ENCODE measurements at regions not wholly inside any gene's neighbourhood (a gene's known extent, or its start where the extent isn't known, plus 50 kb on each side); places are given as distances from the start of the nearest gene placed in this dataset.
"Not testable (repeated sequence)": the region's sequence is repeated elsewhere in the genome, so short reads cannot be mapped to it uniquely, and the experiment has no call there.

- no peaks in the 10 kb centered on the region for H3K27me3 Mint-ChIP-seq (ENCODE audit: unreplicated experiment)
Measured at GRCh38 chr12:126937431-126937830, 1329.5 kb upstream of the TMEM132C start.

GRCh38 chr12:126944684-126945083, 1322.3 kb upstream of the TMEM132C start:
- H3K9me3 Mint-ChIP-seq (ENCODE audit: unreplicated experiment), result peaks cover 44% of the 10 kb centered on the region
- no peaks in the 10 kb centered on the region for H3K4me1 Mint-ChIP-seq (ENCODE audit: unreplicated experiment)
- no peak overlapping the region for H3K4me3 Mint-ChIP-seq (ENCODE audit: unreplicated experiment)
- H3K27ac Mint-ChIP-seq (ENCODE audit: unreplicated experiment), result no peak overlapping the region
- no peaks in the 10 kb centered on the region for H3K36me3 Mint-ChIP-seq (ENCODE audit: unreplicated experiment)
- no peaks in the 10 kb centered on the region for H3K27me3 Mint-ChIP-seq (ENCODE audit: unreplicated experiment)
- no peak for TF ChIP-seq CTCF (IDR thresholded peaks at IDR 0.05)
- no peak for DNase-seq (ENCODE audit: extremely low spot score, unreplicated experiment)

More at GRCh38 chr12:126937431-126937830, 1329.5 kb upstream of the TMEM132C start:
- no peak for DNase-seq (ENCODE audit: extremely low spot score, unreplicated experiment)
- no peak overlapping the region for H3K27ac Mint-ChIP-seq (ENCODE audit: unreplicated experiment)
- no peak for TF ChIP-seq CTCF (IDR thresholded peaks at IDR 0.05)
- H3K36me3 Mint-ChIP-seq (ENCODE audit: unreplicated experiment), result no peaks in the 10 kb centered on the region
- peaks cover 26% of the 10 kb centered on the region for H3K9me3 Mint-ChIP-seq (ENCODE audit: unreplicated experiment)
- H3K4me3 Mint-ChIP-seq (ENCODE audit: unreplicated experiment), result no peak overlapping the region
- H3K4me1 Mint-ChIP-seq (ENCODE audit: unreplicated experiment), result no peaks in the 10 kb centered on the region

GRCh38 chr12:126946958-126947357, 1320.0 kb upstream of the TMEM132C start:
- H3K36me3 Mint-ChIP-seq (ENCODE audit: unreplicated experiment); H3K4me3 Mint-ChIP-seq (ENCODE audit: unreplicated experiment); H3K27ac Mint-ChIP-seq (ENCODE audit: unreplicated experiment); H3K4me1 Mint-ChIP-seq (ENCODE audit: unreplicated experiment); DNase-seq (ENCODE audit: extremely low spot score, unreplicated experiment); H3K27me3 Mint-ChIP-seq (ENCODE audit: unreplicated experiment): not testable (repeated sequence)
- H3K9me3 Mint-ChIP-seq (ENCODE audit: unreplicated experiment), result peaks cover 35% of the 10 kb centered on the region

GRCh38 chr12:126949558-126949957, 1317.4 kb upstream of the TMEM132C start:
- TF ChIP-seq CTCF (IDR thresholded peaks at IDR 0.05), result no peak
- Mint-ChIP-seq H3K27me3 (ENCODE audit: unreplicated experiment) (no peaks in the 10 kb centered on the region), H3K27ac (ENCODE audit: unreplicated experiment) (no peak overlapping the region), H3K36me3 (ENCODE audit: unreplicated experiment) (no peaks in the 10 kb centered on the region), H3K9me3 (ENCODE audit: unreplicated experiment) (peaks cover 22% of the 10 kb centered on the region), H3K4me1 (ENCODE audit: unreplicated experiment) (no peaks in the 10 kb centered on the region), H3K4me3 (ENCODE audit: unreplicated experiment) (no peak overlapping the region)
- no peak for DNase-seq (ENCODE audit: extremely low spot score, unreplicated experiment)

GRCh38 chr12:126950266-126950665, 1316.7 kb upstream of the TMEM132C start:
- Mint-ChIP-seq H3K36me3 (ENCODE audit: unreplicated experiment) (no peaks in the 10 kb centered on the region), H3K9me3 (ENCODE audit: unreplicated experiment) (peaks cover 21% of the 10 kb centered on the region)

More at GRCh38 chr12:126950266-126950665, 1316.7 kb upstream of the TMEM132C start:
- no peak for DNase-seq (ENCODE audit: extremely low spot score, unreplicated experiment)
- no peaks in the 10 kb centered on the region for H3K27me3 Mint-ChIP-seq (ENCODE audit: unreplicated experiment)
- no peak overlapping the region for H3K4me3 Mint-ChIP-seq (ENCODE audit: unreplicated experiment)
- H3K27ac Mint-ChIP-seq (ENCODE audit: unreplicated experiment), result no peak overlapping the region
- no peaks in the 10 kb centered on the region for H3K4me1 Mint-ChIP-seq (ENCODE audit: unreplicated experiment)
- TF ChIP-seq CTCF (IDR thresholded peaks at IDR 0.05), result no peak

Data from osteocyte (in vitro differentiated cells).